ENCODE measurements at regions not wholly inside any gene's neighbourhood (a gene's known extent, or its start where the extent isn't known, plus 50 kb on each side); places are given as distances from the start of the nearest gene placed in this dataset.

- TF ChIP-seq CTCF (IDR thresholded peaks at IDR 0.05), result no peak
- DNase-seq (ENCODE audit: low spot score) (no peak), ATAC-seq (ENCODE audit: low FRiP score) (no peak)
These were observed 804.5 kb upstream of the CITED2 start for GRCh38 chr6:140178935-140179334.

- DNase-seq (ENCODE audit: low spot score), result no peak
- no peak for TF ChIP-seq CTCF (IDR thresholded peaks at IDR 0.05)
- ATAC-seq (ENCODE audit: low FRiP score), result no peak
These were observed 804.1 kb upstream of the CITED2 start for GRCh38 chr6:140178520-140178919.

GRCh38 chr6:140176306-140176705 lies 801.9 kb upstream of the CITED2 start:
- DNase-seq (ENCODE audit: low spot score), result no peak
- TF ChIP-seq CTCF (IDR thresholded peaks at IDR 0.05), result no peak
- ATAC-seq (ENCODE audit: low FRiP score), result no peak

DNA sequence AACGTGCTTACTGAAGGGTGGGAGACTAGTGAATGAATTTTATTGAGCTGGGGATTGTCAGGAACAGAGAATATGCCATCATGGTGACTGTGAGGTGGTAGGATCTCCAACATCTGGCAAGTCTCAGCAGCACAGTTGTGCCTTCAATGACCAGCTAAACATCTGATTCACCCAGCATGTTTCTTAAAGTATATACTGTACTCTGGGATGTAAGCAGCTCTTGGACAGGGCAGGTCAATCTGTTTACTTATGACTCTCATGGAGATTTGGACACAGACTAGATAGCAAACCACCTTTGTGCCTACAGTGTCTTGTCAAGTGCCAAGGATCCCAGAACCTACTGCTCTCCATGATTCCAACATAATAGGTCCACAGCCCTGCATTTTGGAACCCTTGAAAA lies 801.0 kb upstream of the CITED2 start:
- DNase-seq (ENCODE audit: low spot score) (no peak), ATAC-seq (ENCODE audit: low FRiP score) (no peak)
- TF ChIP-seq CTCF (IDR thresholded peaks at IDR 0.05), result no peak

DNA sequence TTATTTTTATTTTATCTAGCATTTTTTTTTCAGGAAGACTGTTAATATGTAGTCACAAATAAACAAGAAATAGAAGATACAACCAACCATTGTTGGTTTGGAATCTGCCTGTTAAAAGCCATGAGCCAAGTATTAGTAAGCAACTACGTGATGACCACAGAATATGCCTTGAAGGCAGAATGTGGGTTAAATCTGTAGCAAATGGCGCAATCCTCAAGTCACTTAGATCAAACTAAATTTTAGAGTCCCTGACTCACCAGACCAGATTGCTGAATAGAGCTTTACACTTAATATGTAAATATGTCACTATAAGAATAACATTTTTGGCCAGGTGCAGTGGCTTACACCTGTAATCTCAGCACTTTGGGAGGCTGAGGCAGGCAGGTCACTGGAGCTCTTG lies 800.1 kb upstream of the CITED2 start:
- TF ChIP-seq CTCF (IDR thresholded peaks at IDR 0.05), result no peak
- DNase-seq (ENCODE audit: low spot score) (no peak), ATAC-seq (ENCODE audit: low FRiP score) (no peak)

DNA sequence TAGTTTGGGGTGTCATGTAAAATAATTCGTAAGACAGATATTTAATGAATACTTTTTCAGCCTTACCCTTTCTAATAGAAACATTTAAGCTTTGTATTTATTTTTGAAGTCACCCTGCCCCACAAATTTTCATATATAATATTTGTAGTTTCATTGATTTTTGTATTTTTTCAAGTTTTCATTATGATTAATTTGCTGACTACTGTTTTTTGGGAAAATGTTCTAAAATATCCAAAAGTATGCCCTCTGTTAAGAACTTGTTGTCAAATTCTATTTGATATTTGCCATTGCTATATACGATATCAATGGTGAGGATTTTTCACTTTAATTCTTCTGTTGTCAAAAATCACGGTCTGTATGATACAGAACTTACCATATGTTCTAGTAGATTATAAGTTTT lies 793.9 kb upstream of the CITED2 start:
- no peak for TF ChIP-seq CTCF (IDR thresholded peaks at IDR 0.05)
- DNase-seq (ENCODE audit: low spot score) (no peak), ATAC-seq (ENCODE audit: low FRiP score) (no peak)

- no peak for ATAC-seq (ENCODE audit: low FRiP score)
- no peak for TF ChIP-seq CTCF (IDR thresholded peaks at IDR 0.05)
- DNase-seq (ENCODE audit: low spot score), result no peak
These were observed 786.5 kb upstream of the CITED2 start for GRCh38 chr6:140160909-140161308.
